Activated T-helper 17 cell treated with anti-CD3 and anti-CD28 coated beads, Interleukin-2, amount 50 U/mL, for 72 hours (primary cell): ENCODE measurements at regions not wholly inside any gene's neighbourhood (a gene's known extent, or its start where the extent isn't known, plus 50 kb on each side); places are given as distances from the start of the nearest gene placed in this dataset.

ENCODE experiments used
- ATAC-seq: fragments of 150-1000 bp; cut with Tn5 transposase; replicated peaks from 2 replicates; pipeline ENCODE4 v1.10.0; 2021; ENCODE audit warnings: mild to moderate bottlenecking, moderate library complexity
- H3K27ac Mint-ChIP-seq: one replicate; pipeline ENCODE4 v1.8.0; 2022; ENCODE audit warnings: mixed read lengths
- H3K27me3 Mint-ChIP-seq: one replicate; pipeline ENCODE4 v1.8.0; 2022; ENCODE audit warnings: mixed read lengths
- H3K36me3 Mint-ChIP-seq: one replicate; pipeline ENCODE4 v1.8.0; 2022; ENCODE audit warnings: low read depth, mild to moderate bottlenecking, mixed read lengths
- H3K4me1 Mint-ChIP-seq: one replicate; pipeline ENCODE4 v1.8.0; 2022; ENCODE audit warnings: mixed read lengths
- H3K4me3 Mint-ChIP-seq: one replicate; pipeline ENCODE4 v1.8.0; 2022; ENCODE audit warnings: mild to moderate bottlenecking, mixed read lengths
- H3K9me3 Mint-ChIP-seq: one replicate; pipeline ENCODE4 v1.8.0; 2022; ENCODE audit warnings: mixed read lengths

DNA sequence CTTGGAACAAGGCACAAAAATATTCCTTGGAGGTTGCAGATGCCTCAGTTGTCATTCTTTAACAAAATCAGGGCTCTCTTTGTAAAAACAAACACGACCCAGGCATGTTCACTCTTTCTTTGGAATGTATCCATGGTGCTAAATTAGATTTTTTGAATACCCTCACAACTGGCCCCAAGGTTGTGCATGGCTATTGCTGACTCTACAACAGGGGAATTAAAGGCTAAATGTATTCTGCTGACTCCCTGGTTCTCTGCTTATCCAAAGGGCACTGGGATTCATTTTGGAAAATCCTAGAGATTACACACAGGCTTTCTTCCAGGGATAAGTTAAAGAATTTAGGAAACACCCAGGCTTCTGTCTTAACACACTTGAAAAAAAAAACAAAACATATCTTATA lies 332.5 kb downstream of the WDR11 start:
- Mint-ChIP-seq H3K27ac (no peak overlapping the region), H3K4me1 (no peaks in the 10 kb centered on the region), H3K4me3 (no peak overlapping the region), H3K9me3 (peaks cover 2% of the 10 kb centered on the region), H3K36me3 (no peaks in the 10 kb centered on the region), H3K27me3 (no peaks in the 10 kb centered on the region)
- ATAC-seq = no peak

DNA sequence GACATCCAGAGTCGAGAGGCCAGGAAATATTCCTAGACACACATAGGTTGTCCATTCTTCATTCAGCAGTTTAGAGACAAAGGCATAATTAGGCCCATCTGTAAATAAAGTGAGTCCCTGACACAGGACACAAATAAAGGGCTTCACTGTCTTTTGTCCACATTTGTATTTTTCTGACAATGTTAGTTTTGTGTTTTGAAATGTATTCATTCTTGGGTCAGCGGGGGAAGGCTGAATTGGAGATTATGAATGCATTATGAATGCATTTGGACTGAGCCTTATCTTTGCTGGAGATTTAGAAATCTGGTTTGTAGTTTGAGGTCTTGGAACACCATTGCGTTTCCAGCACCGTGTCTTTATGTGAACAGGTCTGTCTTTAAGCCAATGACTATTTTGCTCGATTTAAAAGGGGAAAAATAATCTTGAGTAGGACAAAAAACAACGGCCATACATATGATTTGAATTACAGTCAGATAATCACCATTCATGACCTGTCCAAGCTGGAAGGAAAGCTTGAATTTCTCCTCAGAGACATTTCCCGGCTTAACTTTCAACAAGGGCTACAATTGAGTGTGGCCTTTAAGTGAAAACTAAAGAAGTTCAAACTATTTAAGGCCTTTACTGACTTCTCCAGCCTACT lies 334.8 kb downstream of the WDR11 start:
- no peaks in the 10 kb centered on the region for H3K4me1 Mint-ChIP-seq
- ATAC-seq = no peak
- H3K27me3 Mint-ChIP-seq = no peaks in the 10 kb centered on the region
- no peak overlapping the region for H3K4me3 Mint-ChIP-seq
- no peaks in the 10 kb centered on the region for H3K9me3 Mint-ChIP-seq
- no peak overlapping the region for H3K27ac Mint-ChIP-seq
- H3K36me3 Mint-ChIP-seq = no peaks in the 10 kb centered on the region

DNA sequence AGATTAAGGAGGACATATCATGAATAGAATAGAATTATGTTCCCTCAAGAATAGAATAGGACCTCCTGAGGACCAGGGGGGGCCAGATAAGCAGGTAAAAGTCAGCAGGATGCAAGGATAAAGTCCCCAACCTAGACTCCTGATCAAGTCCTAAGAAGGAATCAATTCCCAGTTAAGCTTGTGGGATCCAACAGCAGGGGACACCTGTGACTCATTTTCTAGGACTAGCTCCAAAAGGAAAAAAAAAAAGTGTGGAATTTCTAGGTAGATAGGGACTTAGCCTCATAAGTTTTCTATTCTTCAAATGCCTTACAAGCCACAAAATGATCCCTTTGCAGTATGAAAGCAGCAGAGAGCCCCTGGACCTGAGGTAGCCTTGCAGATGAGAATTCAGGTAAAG lies 336.2 kb downstream of the WDR11 start:
- Mint-ChIP-seq H3K4me1 (no peaks in the 10 kb centered on the region), H3K4me3 (no peak overlapping the region), H3K27ac (no peak overlapping the region), H3K36me3 (no peaks in the 10 kb centered on the region), H3K27me3 (no peaks in the 10 kb centered on the region), H3K9me3 (no peaks in the 10 kb centered on the region)
- ATAC-seq = no peak

DNA sequence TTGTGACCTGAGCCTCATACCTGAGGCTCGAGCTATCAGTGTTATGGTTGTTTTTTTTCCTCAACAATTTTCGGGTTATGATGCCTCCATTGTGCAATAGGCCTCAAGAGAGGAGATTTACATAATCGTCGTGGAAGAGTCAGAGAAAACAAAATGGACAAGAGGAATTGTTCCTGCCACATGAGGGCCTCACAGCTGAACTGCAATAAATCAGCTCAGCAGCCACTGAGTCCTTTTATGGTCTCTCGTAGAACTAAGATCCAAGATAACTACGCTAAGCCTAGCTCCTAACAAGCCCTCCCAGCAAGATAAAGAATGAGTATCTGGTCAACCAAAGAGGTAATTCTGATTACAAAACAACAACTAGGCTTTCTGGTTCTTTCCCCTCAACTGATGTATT lies 336.8 kb downstream of the WDR11 start:
- H3K4me3 Mint-ChIP-seq = no peak overlapping the region
- H3K27me3 Mint-ChIP-seq = no peaks in the 10 kb centered on the region
- H3K9me3 Mint-ChIP-seq = no peaks in the 10 kb centered on the region
- ATAC-seq = no peak
- H3K4me1 Mint-ChIP-seq = no peaks in the 10 kb centered on the region
- H3K27ac Mint-ChIP-seq = no peak overlapping the region
- H3K36me3 Mint-ChIP-seq = no peaks in the 10 kb centered on the region

DNA sequence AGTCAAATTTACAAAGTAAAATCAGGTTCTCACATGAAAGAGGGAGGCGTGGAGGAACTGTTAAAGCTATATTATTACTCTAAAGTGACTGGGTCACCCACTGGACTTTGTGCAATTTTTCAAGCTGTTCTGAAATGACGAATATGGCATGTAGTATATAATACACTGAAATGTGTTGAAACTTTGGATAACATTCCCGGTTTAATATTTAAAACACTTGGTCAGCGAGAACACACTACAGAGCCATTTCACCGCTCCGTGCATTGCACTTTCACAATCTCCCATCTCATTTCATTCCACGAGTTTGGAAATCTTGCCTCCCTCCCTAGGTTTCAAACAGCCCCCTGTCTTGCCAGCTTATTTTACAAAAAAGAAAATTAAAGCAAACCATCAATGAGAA lies 337.9 kb downstream of the WDR11 start:
- no peak overlapping the region for H3K4me3 Mint-ChIP-seq
- H3K36me3 Mint-ChIP-seq = no peaks in the 10 kb centered on the region
- no peaks in the 10 kb centered on the region for H3K4me1 Mint-ChIP-seq
- H3K9me3 Mint-ChIP-seq = no peaks in the 10 kb centered on the region
- H3K27ac Mint-ChIP-seq = no peak overlapping the region
- no peaks in the 10 kb centered on the region for H3K27me3 Mint-ChIP-seq
- ATAC-seq = no peak

DNA sequence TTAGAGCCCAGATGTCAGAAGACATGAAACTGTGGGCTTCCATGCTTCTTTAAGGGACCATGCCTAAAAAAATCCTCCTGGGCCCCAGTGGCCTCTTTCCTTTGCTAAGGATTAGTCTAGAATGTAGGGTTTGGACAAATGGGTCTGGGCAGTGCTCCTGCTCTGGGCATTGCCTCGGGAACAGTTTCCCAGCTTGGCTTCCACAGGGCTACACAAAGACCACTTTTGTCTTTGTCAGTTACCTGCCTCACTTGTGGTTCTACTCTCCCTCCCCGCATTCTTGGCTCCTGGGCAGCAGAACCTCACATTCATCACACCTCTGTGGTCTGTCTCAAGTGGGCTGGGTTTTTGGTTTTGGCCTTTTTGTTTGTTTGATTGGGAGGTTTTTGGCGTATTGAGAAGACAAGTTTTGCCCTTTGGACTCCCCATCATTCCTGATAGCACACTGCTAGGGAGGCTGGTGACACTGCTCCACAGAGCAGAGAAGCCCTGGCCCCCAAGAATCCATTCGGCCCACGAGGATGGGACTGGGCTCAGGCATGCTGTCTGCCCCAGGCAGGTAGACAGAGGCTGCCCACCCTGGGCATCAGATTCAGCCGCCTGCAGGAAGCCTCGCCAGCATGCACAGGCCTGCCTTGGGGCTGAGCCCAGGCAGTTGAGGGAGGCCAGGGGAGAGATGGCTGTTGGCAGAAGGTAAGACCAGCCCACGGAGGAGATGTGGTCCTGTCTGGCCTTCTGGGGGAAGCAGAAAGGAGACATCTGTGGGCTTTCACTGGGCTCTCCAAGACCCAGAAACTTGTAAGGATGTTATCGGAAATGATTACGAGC lies 343.7 kb downstream of the WDR11 start:
- Mint-ChIP-seq H3K4me1 (no peaks in the 10 kb centered on the region), H3K36me3 (no peaks in the 10 kb centered on the region), H3K27ac (no peak overlapping the region), H3K4me3 (no peak overlapping the region), H3K27me3 (no peaks in the 10 kb centered on the region), H3K9me3 (no peaks in the 10 kb centered on the region)
- no peak for ATAC-seq

DNA sequence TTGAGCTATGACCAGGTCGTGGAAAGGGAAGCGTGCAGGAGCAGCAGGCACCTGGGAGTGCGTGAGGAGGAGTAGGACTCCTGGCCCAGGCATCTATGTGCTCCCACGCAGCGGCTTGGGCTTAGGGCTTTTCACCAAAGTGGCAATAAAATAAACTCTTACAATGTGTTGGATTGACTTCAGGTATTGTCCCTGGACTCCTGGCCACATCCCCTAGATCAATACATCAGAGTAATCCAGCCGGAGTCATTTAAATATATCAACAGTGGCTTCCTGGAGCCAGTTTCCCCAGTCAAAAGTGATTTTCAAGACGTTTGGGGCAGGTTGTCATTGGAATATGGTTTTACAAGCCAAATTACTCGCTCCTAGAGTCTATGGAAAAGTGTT lies 344.4 kb downstream of the WDR11 start:
- Mint-ChIP-seq H3K4me3 (no peak overlapping the region), H3K36me3 (no peaks in the 10 kb centered on the region), H3K27me3 (no peaks in the 10 kb centered on the region), H3K4me1 (no peaks in the 10 kb centered on the region), H3K27ac (no peak overlapping the region), H3K9me3 (no peaks in the 10 kb centered on the region)
- no peak for ATAC-seq

DNA sequence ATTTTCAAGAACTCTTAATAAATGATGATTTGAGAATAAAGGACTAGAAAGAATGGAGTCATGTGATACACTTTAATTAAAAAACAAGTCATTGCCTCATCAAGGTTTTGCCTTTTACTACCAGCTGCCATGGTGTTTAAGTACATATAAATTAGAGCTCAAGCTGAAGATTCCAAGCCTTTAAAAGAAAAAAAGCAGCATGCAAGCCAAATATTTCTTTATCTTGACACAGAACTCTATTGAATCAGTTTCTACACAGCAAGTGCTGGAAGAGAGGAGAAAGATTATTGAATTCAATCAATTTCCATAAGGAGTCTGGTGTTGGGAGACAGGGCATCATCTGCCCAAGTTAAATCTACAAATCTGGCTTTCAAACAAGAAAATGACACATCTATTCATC lies 347.9 kb downstream of the WDR11 start:
- Mint-ChIP-seq H3K27ac (no peak overlapping the region), H3K9me3 (peaks cover 10% of the 10 kb centered on the region), H3K36me3 (no peaks in the 10 kb centered on the region), H3K4me3 (no peak overlapping the region), H3K27me3 (peaks cover 8% of the 10 kb centered on the region), H3K4me1 (no peaks in the 10 kb centered on the region)
- ATAC-seq = no peak

DNA sequence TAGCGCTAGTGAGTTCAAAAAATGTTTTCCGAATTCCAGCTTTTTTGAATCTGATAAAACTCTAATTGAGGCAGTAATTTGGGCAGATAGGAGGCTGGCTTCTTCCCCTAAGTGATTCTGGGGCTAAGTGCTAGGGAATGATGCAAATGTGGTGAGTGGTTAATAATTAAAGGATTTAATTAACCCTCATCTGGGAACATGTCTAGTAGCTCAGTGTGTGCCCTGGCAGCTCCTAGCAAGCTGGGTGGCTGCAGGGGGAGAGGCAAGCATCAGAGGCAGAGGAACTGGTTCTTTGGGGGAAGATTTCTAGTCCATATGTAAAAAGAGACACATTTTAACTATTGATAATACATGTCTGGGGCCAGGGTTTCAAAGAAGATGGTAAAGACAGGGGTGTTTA lies 354.5 kb downstream of the WDR11 start:
- Mint-ChIP-seq H3K9me3 (peaks cover 10% of the 10 kb centered on the region), H3K4me3 (no peak overlapping the region), H3K27me3 (peaks cover 8% of the 10 kb centered on the region), H3K36me3 (no peaks in the 10 kb centered on the region), H3K4me1 (no peaks in the 10 kb centered on the region), H3K27ac (no peak overlapping the region)
- no peak for ATAC-seq

DNA sequence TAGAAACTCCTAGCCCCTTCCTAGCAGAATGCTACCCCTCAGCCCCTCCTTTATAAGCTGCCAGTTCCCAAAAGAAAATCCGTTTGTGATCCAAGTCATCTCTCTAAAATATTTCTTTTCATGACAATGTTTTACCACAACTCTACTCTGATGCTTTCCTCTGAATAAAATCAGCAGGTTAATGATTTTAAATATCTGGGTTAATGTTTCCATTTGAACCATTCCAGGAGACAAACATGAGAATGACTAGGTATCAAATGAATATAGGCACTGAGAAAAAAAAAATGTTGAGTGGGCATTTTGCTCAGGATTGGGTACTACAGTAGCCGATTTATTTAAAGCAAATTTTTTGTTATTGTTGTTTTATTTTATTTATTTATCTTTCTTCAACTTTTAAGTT lies 360.3 kb downstream of the WDR11 start:
- Mint-ChIP-seq H3K27ac (no peak overlapping the region), H3K36me3 (no peaks in the 10 kb centered on the region), H3K4me3 (no peak overlapping the region), H3K4me1 (no peaks in the 10 kb centered on the region), H3K9me3 (no peaks in the 10 kb centered on the region), H3K27me3 (no peaks in the 10 kb centered on the region)
- no peak for ATAC-seq

DNA sequence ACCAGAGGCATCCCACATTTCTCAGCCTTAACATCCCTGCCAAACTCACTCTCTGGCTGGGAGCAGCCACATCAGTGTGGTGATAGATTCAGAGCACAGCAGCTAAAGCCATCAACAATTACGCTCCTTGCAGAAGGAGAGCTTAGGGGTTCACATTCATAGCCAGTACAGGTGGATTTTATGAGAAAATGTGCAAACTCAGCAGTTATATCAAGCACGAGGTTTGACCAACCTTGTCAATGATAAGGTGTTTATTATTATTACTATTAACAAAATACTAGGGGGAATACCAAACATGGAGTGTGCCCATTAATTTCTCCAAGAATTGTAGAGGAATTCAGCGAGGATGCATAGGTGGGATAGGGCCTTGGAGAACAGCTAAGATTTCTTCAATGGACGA lies 362.3 kb downstream of the WDR11 start:
- Mint-ChIP-seq H3K9me3 (no peaks in the 10 kb centered on the region), H3K4me1 (no peaks in the 10 kb centered on the region), H3K4me3 (no peak overlapping the region), H3K36me3 (no peaks in the 10 kb centered on the region), H3K27ac (no peak overlapping the region), H3K27me3 (peaks cover 7% of the 10 kb centered on the region)
- ATAC-seq = no peak

DNA sequence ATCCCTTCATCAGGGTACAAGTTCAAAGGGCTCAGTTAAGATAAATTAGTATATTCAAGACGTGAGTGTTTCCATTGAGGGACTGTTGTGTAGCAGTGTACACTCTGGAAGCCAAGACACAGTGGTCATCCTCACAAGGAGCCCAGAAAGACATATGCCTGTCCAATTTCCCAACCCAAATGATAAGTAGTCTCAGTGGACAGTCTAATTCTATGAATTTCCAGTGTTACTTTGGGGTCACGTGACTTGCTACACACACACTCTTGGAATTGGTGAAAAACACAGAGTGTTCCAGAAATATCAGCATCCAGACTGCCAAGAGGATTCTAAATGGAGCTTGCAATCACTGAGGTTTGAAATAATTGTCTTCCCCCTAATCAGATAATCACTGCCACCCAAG lies 365.1 kb downstream of the WDR11 start:
- Mint-ChIP-seq H3K4me1 (no peaks in the 10 kb centered on the region), H3K36me3 (no peaks in the 10 kb centered on the region), H3K4me3 (no peak overlapping the region), H3K27ac (no peak overlapping the region), H3K9me3 (no peaks in the 10 kb centered on the region), H3K27me3 (peaks cover 7% of the 10 kb centered on the region)
- ATAC-seq = no peak

DNA sequence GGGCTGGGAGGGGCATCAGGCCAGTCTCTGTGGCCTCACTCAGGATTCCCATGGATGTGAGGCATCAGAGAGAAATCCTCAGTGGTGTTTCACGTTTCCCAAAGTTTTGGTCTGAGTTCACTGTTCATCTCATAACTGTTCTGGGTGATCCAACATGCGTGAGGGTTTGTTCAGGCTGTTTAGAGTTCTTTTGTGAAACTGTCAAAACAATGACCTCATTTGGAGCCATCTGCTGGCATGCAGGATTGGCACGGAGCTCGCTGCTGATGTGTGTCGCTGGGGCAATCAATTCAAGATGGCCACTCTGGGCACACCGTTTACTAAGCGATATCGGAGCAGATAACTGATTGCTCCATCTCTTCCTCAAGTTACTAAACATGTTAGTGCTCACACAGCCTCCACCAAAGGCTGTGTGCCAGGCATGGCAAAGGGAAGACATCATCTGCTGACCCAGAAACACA lies 365.6 kb downstream of the WDR11 start:
- ATAC-seq = no peak
- Mint-ChIP-seq H3K27me3 (peaks cover 7% of the 10 kb centered on the region), H3K9me3 (no peaks in the 10 kb centered on the region), H3K4me1 (no peaks in the 10 kb centered on the region), H3K27ac (no peak overlapping the region), H3K36me3 (no peaks in the 10 kb centered on the region), H3K4me3 (no peak overlapping the region)

DNA sequence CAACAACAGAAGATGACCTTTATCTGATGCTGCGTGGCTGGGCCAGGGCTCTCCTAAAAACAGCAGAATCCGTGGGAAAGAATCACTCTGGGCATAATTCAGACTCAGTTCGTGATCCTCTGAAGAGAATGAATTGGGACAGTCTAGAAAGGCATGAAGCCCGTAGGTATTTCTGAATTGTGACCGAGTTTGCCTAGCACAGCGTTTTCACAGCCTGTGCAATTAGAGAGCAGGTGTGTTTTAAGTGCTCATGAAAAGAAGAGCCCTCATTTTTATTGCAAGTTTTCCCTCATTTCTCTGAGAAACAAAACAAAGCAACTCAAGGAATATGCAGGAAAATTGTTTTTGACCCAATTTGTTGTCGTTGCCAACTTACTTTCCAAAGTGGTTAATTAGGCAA lies 366.2 kb downstream of the WDR11 start:
- Mint-ChIP-seq H3K27me3 (peaks cover 7% of the 10 kb centered on the region), H3K9me3 (no peaks in the 10 kb centered on the region), H3K4me3 (no peak overlapping the region), H3K27ac (no peak overlapping the region), H3K36me3 (no peaks in the 10 kb centered on the region), H3K4me1 (no peaks in the 10 kb centered on the region)
- no peak for ATAC-seq

DNA sequence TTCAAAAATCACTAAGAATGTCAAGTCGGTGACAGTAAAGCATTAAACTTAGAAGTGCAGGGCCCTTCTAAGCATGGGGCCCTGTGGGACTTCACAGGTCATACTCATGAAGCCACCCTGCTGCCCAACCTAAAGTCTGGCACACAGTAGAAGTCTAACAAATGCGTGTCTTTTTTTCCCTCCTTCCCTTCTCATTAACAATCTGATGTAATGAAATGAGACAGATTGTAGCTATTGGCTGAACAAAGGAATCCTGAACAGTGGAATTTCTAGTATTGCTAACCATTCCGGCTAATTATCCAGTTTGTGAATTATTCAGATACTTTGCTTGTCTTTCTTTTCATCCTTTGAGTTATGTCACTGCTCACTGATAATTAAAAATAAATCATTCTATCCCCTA lies 369.9 kb downstream of the WDR11 start:
- ATAC-seq = no peak
- Mint-ChIP-seq H3K4me1 (no peaks in the 10 kb centered on the region), H3K36me3 (no peaks in the 10 kb centered on the region), H3K27ac (no peak overlapping the region), H3K9me3 (no peaks in the 10 kb centered on the region), H3K27me3 (peaks cover 7% of the 10 kb centered on the region), H3K4me3 (no peak overlapping the region)
